ENCODE measurements at regions not wholly inside any gene's neighbourhood (a gene's known extent, or its start where the extent isn't known, plus 50 kb on each side); places are given as distances from the start of the nearest gene placed in this dataset.

- TF ChIP-seq GLIS2 (tag by site-specific recombination; IDR thresholded peaks at IDR 0.05) (no peak), ATF2 (tag by site-specific recombination; IDR thresholded peaks at IDR 0.05; ENCODE audit: low read depth) (no peak), CTCF (tag by site-specific recombination; IDR thresholded peaks at IDR 0.05) (no peak), ZNF112 (tag by site-specific recombination; IDR thresholded peaks at IDR 0.05) (no peak), ZNF24 (tag by site-specific recombination; IDR thresholded peaks at IDR 0.05) (no peak), YY1 (tag by site-specific recombination; IDR thresholded peaks at IDR 0.05) (no peak), ZNF514 (tag by site-specific recombination; IDR thresholded peaks at IDR 0.05) (no peak), BCL11A (tag by site-specific recombination; IDR thresholded peaks at IDR 0.05; ENCODE audit: low read depth) (no peak), ZNF266 (tag by site-specific recombination; IDR thresholded peaks at IDR 0.05; ENCODE audit: low read depth) (no peak)
Observed at GRCh38 chr2:34306745-34307144, 707.6 kb upstream of the FAM98A start.

Measured in HEK293 (cell line).